Left lung (tissue), 4 donors: ENCODE measurements at regions not wholly inside any gene's neighbourhood (a gene's known extent, or its start where the extent isn't known, plus 50 kb on each side); places are given as distances from the start of the nearest gene placed in this dataset.

ENCODE experiments used
- ATAC-seq: fragments of 200-7000 bp; cut with Tn5 transposase; one replicate; pipeline ENCODE4 v1.9.1; 2020; ENCODE audit warnings: moderate library complexity
- DNase-seq, 4 donors: peaks; one replicate each; pipeline ENCODE4 v3.0.0-alpha.2; 2013 to 2020
- H3K27ac ChIP-seq, 2 donors: fragments of 200-600 bp; sonication (generic) in 1 of 2; one replicate each; pipeline versions ENCODE4 v1.5.0 to v1.8.0; 2020 to 2021
- H3K27me3 ChIP-seq, 2 donors: fragments of 200-600 bp; sonication (generic) in 1 of 2; one replicate each; pipeline versions ENCODE4 v1.5.0 to v1.8.0; 2020 to 2021
- H3K36me3 ChIP-seq, 2 donors: fragments of 200-600 bp; sonication (generic) in 1 of 2; one replicate each; pipeline versions ENCODE4 v1.5.0 to v1.8.0; 2020 to 2021
- H3K4me1 ChIP-seq, 2 donors: fragments of 200-600 bp; one replicate each; pipeline ENCODE4 v1.8.0; 2021
- H3K4me3 ChIP-seq, 2 donors: fragments of 200-600 bp; sonication (generic) in 1 of 2; one replicate each; pipeline versions ENCODE4 v1.5.0 to v1.8.0; 2020 to 2021; ENCODE audit warnings: mild to moderate bottlenecking in 1 of 2
- H3K9me3 ChIP-seq, 2 donors: fragments of 200-600 bp; sonication (generic) in 1 of 2; one replicate each; pipeline versions ENCODE4 v1.5.0 to v1.8.0; 2020 to 2021
- CTCF ChIP-seq, 2 donors: fragments of 200-600 bp; sonication (generic) in 1 of 2; IDR thresholded peaks; one replicate each; pipeline versions ENCODE4 v1.5.0 to v1.8.0; 2021; ENCODE audit warnings: antibody characterized with exemption in 2 of 2
- intact Hi-C, 2 donors: fragments of 100-400 bp; cut with DNase I; formaldehyde crosslinking; loops; one replicate each; pipeline versions ENCODE4 v1.11.2 to v1.14.2; 2022
- donor health status: DM: no; HTN: yes; CAD: no.
- donor health status: DM: no; HTN: no; CAD: no.

GRCh38 chr16:27670071-27670810 lies 120.3 kb downstream of the KATNIP start:
- H3K9me3 ChIP-seq = no peaks in the 10 kb centered on the region
- H3K4me1 ChIP-seq = no peaks in the 10 kb centered on the region
- intact Hi-C loops = no loop called here
- ATAC-seq (no peak), DNase-seq (no peak)
- H3K27ac ChIP-seq = no peak overlapping the region
- H3K36me3 ChIP-seq = peaks cover 0 to 2% of the 10 kb centered on the region in 2 donors
- no peaks in the 10 kb centered on the region for H3K27me3 ChIP-seq
- no peak overlapping the region for H3K4me3 ChIP-seq
- TF ChIP-seq CTCF (IDR thresholded peaks at IDR 0.05) = no peak

GRCh38 chr16:27671410-27671809 lies 121.5 kb downstream of the KATNIP start:
- no peaks in the 10 kb centered on the region for H3K9me3 ChIP-seq
- no peaks in the 10 kb centered on the region for H3K36me3 ChIP-seq
- H3K27me3 ChIP-seq = no peaks in the 10 kb centered on the region
- intact Hi-C loops = no loop called here
- ATAC-seq (no peak), DNase-seq (no peak)
- no peak for TF ChIP-seq CTCF (IDR thresholded peaks at IDR 0.05)
- no peaks in the 10 kb centered on the region for H3K4me1 ChIP-seq
- H3K27ac ChIP-seq = no peak overlapping the region
- H3K4me3 ChIP-seq = no peak overlapping the region

GRCh38 chr16:27676839-27677238 lies 126.9 kb downstream of the KATNIP start:
- ATAC-seq (no peak), DNase-seq (no peak)
- H3K4me1 ChIP-seq = no peaks in the 10 kb centered on the region
- H3K4me3 ChIP-seq = no peak overlapping the region
- H3K36me3 ChIP-seq = peaks cover 0 to 44% of the 10 kb centered on the region in 2 donors
- H3K27ac ChIP-seq = no peak overlapping the region
- H3K27me3 ChIP-seq = no peaks in the 10 kb centered on the region
- no peaks in the 10 kb centered on the region for H3K9me3 ChIP-seq
- TF ChIP-seq CTCF (IDR thresholded peaks at IDR 0.05) = no peak
- intact Hi-C loops = no loop called here

- Histone ChIP-seq H3K27me3 (no peaks in the 10 kb centered on the region), H3K4me1 (no peaks in the 10 kb centered on the region), H3K4me3 (no peak overlapping the region), H3K27ac (no peak overlapping the region), H3K9me3 (no peaks in the 10 kb centered on the region), H3K36me3 (peaks cover 0 to 48% of the 10 kb centered on the region in 2 donors)
- DNase-seq (no peak), ATAC-seq (no peak)
- intact Hi-C loops = no loop called here
- TF ChIP-seq CTCF (IDR thresholded peaks at IDR 0.05) = no peak
Measured at GRCh38 chr16:27677263-27677662, 127.3 kb downstream of the KATNIP start.

- peaks cover 0 to 65% of the 10 kb centered on the region in 2 donors for H3K36me3 ChIP-seq
- no peaks in the 10 kb centered on the region for H3K27me3 ChIP-seq
- no peak overlapping the region for H3K27ac ChIP-seq
- DNase-seq (no peak), ATAC-seq (no peak)
- intact Hi-C loops = no loop called here
- no peaks in the 10 kb centered on the region for H3K4me1 ChIP-seq
- no peak overlapping the region for H3K4me3 ChIP-seq
- no peak for TF ChIP-seq CTCF (IDR thresholded peaks at IDR 0.05)
- H3K9me3 ChIP-seq = no peaks in the 10 kb centered on the region
Measured at GRCh38 chr16:27678955-27679354, 129.0 kb downstream of the KATNIP start.
